DMS 273 (cell line): ENCODE measurements at regions not wholly inside any gene's neighbourhood (a gene's known extent, or its start where the extent isn't known, plus 50 kb on each side); places are given as distances from the start of the nearest gene placed in this dataset.

Source experiments
- DNase-seq: peaks from one replicate; lab custom pipeline; 2025; ENCODE audit not compliant: unreplicated experiment; lab: John Stamatoyannopoulos, UW

DNA sequence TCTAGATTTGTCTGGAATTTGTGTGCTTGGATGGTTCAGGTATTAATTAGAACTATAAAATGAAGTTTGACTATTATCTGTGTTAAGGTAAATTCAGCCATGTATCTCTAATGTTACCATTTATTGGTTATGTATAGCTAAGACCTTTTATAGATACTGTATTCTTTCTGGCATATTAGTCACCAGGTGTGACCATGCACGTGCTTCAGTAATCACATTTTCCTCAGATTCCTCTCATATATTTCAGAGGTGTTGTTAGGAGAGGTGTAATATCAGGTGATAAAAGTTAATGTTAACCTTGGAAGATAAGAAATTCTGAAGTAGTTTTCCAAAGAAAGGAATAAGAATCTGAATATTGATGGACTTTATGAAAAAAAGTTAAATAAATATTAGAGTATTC lies 194.5 kb upstream of the KHDRBS2 start:
- no peak for DNase-seq

DNA sequence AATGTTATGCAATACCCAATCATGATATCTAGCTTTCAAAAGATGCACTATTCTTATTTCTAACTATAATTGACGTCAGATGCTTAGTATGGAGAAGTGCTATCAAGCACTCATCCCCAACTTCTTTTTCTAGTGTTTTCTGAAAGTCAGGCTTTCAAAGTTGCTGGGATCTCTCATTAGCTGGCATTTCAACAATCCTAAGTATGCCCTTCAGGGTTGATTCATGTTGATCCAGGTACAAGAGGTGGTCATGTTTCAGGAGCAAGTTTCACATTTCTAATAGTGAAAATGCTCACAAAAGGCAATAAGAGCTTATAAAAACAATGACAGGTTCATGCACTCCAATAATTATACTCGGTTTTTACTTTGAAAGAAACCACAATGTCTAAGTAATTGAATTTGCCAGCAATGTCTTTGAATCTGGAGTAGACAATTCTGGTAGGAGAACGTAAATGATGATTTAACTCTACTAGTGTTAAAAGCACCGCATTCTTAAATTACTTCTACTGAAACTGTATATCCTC lies 193.7 kb upstream of the KHDRBS2 start:
- no peak for DNase-seq

GRCh38 chr6:62474793-62475192 lies 188.8 kb upstream of the KHDRBS2 start:
- DNase-seq: no peak

DNA sequence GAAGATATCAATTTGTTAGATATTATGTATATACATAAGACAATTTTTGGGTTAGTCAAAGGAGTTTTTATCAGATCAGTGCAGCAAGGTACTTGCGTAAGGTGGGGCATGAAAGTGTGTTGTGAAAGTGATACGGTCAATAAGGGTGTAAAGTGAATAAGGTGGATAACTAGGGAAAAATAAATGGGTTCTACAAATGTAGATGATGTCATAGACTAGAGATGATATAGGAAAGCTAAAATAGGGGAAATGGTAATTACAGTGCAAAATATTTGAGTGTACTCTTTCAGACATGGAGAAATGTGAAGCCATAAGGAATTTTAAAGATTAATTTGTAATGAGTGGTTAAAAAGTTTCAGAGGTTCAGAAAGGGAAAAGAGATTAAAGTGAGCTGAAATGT lies 180.6 kb upstream of the KHDRBS2 start:
- no peak for DNase-seq

DNA sequence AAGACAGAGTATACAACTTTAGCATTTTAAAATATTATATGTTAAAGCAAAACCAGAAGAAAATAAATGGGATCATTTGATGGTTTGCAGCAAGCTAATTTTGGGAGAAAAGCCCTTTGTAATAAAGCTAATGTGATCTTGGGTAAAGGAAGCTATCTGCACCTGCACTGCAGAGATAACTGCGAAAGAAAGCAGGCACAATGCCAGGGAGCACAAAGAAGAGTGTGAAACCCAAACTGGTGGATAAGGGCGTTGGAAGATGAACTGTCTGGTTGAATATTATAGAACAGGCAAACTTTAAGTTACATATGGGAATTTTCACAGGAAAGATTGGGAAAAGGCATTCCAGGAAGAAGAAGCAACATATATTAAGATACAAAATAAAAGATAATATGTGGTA lies 179.2 kb upstream of the KHDRBS2 start:
- no peak for DNase-seq

- DNase-seq: no peak
Measured at GRCh38 chr6:62452586-62452985, 166.6 kb upstream of the KHDRBS2 start.

GRCh38 chr6:62446647-62447316 lies 160.8 kb upstream of the KHDRBS2 start:
- no peak for DNase-seq

GRCh38 chr6:62445521-62445920 lies 159.5 kb upstream of the KHDRBS2 start:
- no peak for DNase-seq

DNA sequence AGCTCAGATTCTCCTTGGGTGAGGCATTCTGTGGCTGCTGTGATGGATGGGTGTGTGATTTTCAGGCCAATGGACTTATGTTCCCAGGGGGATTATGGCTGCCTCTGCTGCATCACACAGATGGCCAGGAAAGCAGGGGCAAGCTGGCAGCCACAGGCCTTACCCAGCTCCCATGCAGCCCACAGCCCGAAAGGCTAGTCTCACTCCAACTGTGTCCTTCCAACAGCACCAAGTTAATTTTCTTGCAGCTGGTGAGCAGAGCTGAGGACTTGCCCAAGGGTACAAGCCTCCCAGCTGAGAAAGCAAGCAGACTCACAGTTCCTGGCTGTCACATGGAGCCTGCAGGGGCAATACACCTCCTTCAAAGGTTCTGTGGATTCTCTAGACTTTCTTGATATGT lies 155.2 kb upstream of the KHDRBS2 start:
- DNase-seq: no peak

- no peak for DNase-seq
Measured at GRCh38 chr6:62429781-62430180, 143.8 kb upstream of the KHDRBS2 start.

- no peak for DNase-seq
Measured at GRCh38 chr6:62400521-62401259, 114.7 kb upstream of the KHDRBS2 start.

GRCh38 chr6:62393608-62394007 lies 107.6 kb upstream of the KHDRBS2 start:
- no peak for DNase-seq

DNA sequence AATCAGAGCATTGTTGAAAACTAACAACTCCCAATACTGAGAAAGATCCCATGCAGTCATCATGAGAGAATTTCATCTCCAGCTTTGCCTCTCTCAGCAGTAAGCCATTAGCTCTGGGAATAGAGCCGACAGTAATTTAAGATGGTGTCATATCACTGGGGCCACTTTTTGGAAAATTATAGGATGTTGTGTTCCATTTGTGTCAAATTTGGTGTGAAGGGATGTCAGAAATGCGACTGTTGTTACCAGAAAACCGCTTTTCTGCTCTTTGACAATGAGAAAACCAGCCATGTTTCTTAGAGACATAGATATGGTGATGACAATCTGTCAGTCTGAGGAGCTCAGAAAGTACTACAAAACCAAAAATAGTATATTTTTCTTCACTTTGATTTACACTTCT lies 106.3 kb upstream of the KHDRBS2 start:
- no peak for DNase-seq

GRCh38 chr6:62391358-62391757 lies 105.3 kb upstream of the KHDRBS2 start:
- DNase-seq: no peak

DNA sequence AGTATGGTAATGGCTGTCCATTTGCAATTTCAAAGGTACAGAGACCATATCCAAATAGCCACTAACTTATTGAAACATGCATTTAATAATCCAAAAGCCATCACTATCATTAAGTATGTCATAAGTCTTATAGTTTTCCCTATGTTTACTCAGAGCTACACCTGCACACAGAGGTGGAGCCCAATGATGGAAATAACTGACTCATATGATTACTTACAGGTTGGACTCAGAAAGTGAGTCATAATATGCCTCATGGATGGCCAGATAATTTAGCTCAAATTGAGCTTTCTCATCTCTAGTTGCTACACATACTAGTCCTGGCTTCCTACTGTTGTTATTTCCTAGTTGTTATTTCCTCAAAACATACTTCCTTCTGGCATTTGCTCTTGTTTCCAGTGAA lies 104.4 kb upstream of the KHDRBS2 start:
- no peak for DNase-seq

GRCh38 chr6:62371453-62372210 lies 85.6 kb upstream of the KHDRBS2 start:
- DNase-seq: no peak

- DNase-seq: no peak
Measured at GRCh38 chr6:62367601-62368000, 81.6 kb upstream of the KHDRBS2 start.

- no peak for DNase-seq
Measured at GRCh38 chr6:62362097-62362496, 76.1 kb upstream of the KHDRBS2 start.

GRCh38 chr6:62357835-62358234 lies 71.8 kb upstream of the KHDRBS2 start:
- no peak for DNase-seq

DNA sequence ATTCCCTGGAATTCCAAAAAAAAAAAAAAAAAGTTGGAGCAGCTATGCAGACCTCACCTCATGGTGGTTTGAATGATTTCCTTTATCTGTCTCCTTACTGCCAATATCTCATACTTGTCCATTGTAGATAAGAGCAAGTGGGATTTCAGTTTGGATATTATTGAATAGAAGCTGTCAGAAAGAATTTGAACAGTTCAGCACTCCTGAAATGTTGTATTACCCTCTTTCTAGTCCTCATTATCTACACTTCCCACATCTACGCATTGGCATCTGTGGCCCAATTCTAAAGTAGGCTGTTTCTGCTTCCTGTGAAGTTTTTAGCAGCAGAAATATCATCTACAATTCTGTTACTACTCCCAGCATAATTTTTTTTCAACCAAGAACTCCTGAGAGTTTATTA lies 68.2 kb upstream of the KHDRBS2 start:
- DNase-seq: no peak

GRCh38 chr6:62345962-62346689 lies 60.1 kb upstream of the KHDRBS2 start:
- no peak for DNase-seq
